Tibial nerve (tissue), 4 donors: ENCODE measurements at regions not wholly inside any gene's neighbourhood (a gene's known extent, or its start where the extent isn't known, plus 50 kb on each side); places are given as distances from the start of the nearest gene placed in this dataset.

Source experiments
- DNase-seq, 2 donors: peaks; one replicate each; pipeline ENCODE4 v3.0.0-alpha.2; 2019; ENCODE audit warnings: low spot score in 2 of 2
- H3K27ac ChIP-seq, 4 donors: fragments of 200-600 bp; sonication (generic) in 3 of 4; one replicate each; pipeline ENCODE4 v1.5.1; 2017 to 2019; ENCODE audit warnings: mild to moderate bottlenecking in 1 of 4
- H3K27me3 ChIP-seq, 2 donors: fragments of 200-600 bp; sonication (generic) in 1 of 2; one replicate each; pipeline versions ENCODE4 v1.5.1 to v1.6.0; 2017 to 2019
- H3K36me3 ChIP-seq, 3 donors: fragments of 200-600 bp; sonication (generic); one replicate each; pipeline ENCODE4 v1.5.1; 2018 to 2019
- H3K4me1 ChIP-seq, 4 donors: fragments of 200-600 bp; sonication (generic) in 3 of 4; one replicate each; pipeline ENCODE4 v1.5.1; 2017 to 2019
- H3K4me3 ChIP-seq, 4 donors: fragments of 200-600 bp; sonication (generic) in 3 of 4; one replicate each; pipeline ENCODE4 v1.5.1; 2017 to 2019; ENCODE audit warnings: mild to moderate bottlenecking in 1 of 4, moderate library complexity in 1 of 4
- H3K9me3 ChIP-seq, 4 donors: fragments of 200-600 bp; sonication (generic) in 3 of 4; one replicate each; pipeline ENCODE4 v1.5.1; 2017 to 2019
- CTCF ChIP-seq, 5 experiments: fragments of 200-600 bp in 3 of 5; fragments of 450-650 bp in 2 of 5; sonication (generic) in 3 of 5; IDR thresholded peaks; one replicate each; pipeline ENCODE4 v1.5.1; 2016 to 2019; ENCODE audit warnings: antibody characterized with exemption in 5 of 5, mild to moderate bottlenecking in 3 of 5, moderate library complexity in 2 of 5
- EP300 ChIP-seq, 2 donors: sonication (generic); formaldehyde crosslinking; IDR thresholded peaks; one replicate each; pipeline ENCODE4 v1.6.1; 2017; ENCODE audit warnings: antibody characterized with exemption in 2 of 2, mild to moderate bottlenecking in 1 of 2
- POLR2A ChIP-seq, 2 donors: fragments of 450-650 bp; IDR thresholded peaks; one replicate each; pipeline ENCODE4 v1.6.1; 2017; ENCODE audit warnings: antibody characterized with exemption in 2 of 2, mild to moderate bottlenecking in 2 of 2, moderate library complexity in 2 of 2
- WGBS, 2 donors: methylation state at CpG; one replicate each; pipeline ENCODE4 v1.1.5; 2018; 5-methylcytosine and 5-hydroxymethylcytosine counted together

GRCh38 chr13:111855191-111855590 is 211.8 kb upstream of the SOX1 start:
- H3K9me3 ChIP-seq = no peaks in the 10 kb centered on the region
- H3K27ac ChIP-seq = no peak overlapping the region
- DNase-seq = no peak
- no peak for TF ChIP-seq EP300 (IDR thresholded peaks at IDR 0.05)
- no peak for TF ChIP-seq POLR2A (IDR thresholded peaks at IDR 0.05)
- no peak for TF ChIP-seq CTCF (IDR thresholded peaks at IDR 0.05)
- WGBS, 2 donors = 90 to 91% methylated on average over 8 of the region's 8 CpGs
- H3K36me3 ChIP-seq = no peaks in the 10 kb centered on the region
- no peaks in the 10 kb centered on the region for H3K27me3 ChIP-seq
- no peak overlapping the region for H3K4me3 ChIP-seq
- no peaks in the 10 kb centered on the region for H3K4me1 ChIP-seq

- TF ChIP-seq EP300 (IDR thresholded peaks at IDR 0.05) (no peak), CTCF (IDR thresholded peaks at IDR 0.05) (no peak), POLR2A (IDR thresholded peaks at IDR 0.05) (no peak)
- no peak for DNase-seq
- Histone ChIP-seq H3K27ac (no peak overlapping the region), H3K36me3 (no peaks in the 10 kb centered on the region), H3K27me3 (no peaks in the 10 kb centered on the region), H3K4me1 (no peaks in the 10 kb centered on the region), H3K4me3 (no peak overlapping the region), H3K9me3 (no peaks in the 10 kb centered on the region)
- 80 to 86% methylated on average over 8 of the region's 8 CpGs for WGBS, 2 donors
These were observed 211.2 kb upstream of the SOX1 start for GRCh38 chr13:111855786-111856185.

- Histone ChIP-seq H3K4me1 (no peaks in the 10 kb centered on the region), H3K27me3 (no peaks in the 10 kb centered on the region), H3K27ac (no peak overlapping the region), H3K36me3 (no peaks in the 10 kb centered on the region), H3K9me3 (peaks cover 0 to 5% (median 0%) of the 10 kb centered on the region in 4 donors), H3K4me3 (no peak overlapping the region)
- no peak for DNase-seq
- WGBS, 2 donors = 81 to 97% methylated on average over 10 to 11 of the region's 11 CpGs
- no peak for TF ChIP-seq CTCF (IDR thresholded peaks at IDR 0.05)
- no peak for TF ChIP-seq EP300 (IDR thresholded peaks at IDR 0.05)
- TF ChIP-seq POLR2A (IDR thresholded peaks at IDR 0.05) = no peak
These were observed 210.4 kb upstream of the SOX1 start for GRCh38 chr13:111856571-111856970.

GRCh38 chr13:111857336-111857735 is 209.6 kb upstream of the SOX1 start:
- Histone ChIP-seq H3K27me3 (no peaks in the 10 kb centered on the region), H3K4me1 (no peaks in the 10 kb centered on the region), H3K9me3 (peaks cover 0 to 11% (median 0%) of the 10 kb centered on the region in 4 donors), H3K4me3 (no peak overlapping the region), H3K36me3 (no peaks in the 10 kb centered on the region), H3K27ac (no peak overlapping the region)
- DNase-seq = no peak
- WGBS, 2 donors = 77% methylated on average over 18 of the region's 18 CpGs
- TF ChIP-seq EP300 (IDR thresholded peaks at IDR 0.05) = no peak
- no peak for TF ChIP-seq POLR2A (IDR thresholded peaks at IDR 0.05)
- no peak for TF ChIP-seq CTCF (IDR thresholded peaks at IDR 0.05)

GRCh38 chr13:111857846-111858560 is 208.9 kb upstream of the SOX1 start:
- H3K4me1 ChIP-seq = no peaks in the 10 kb centered on the region
- DNase-seq = no peak
- TF ChIP-seq CTCF (IDR thresholded peaks at IDR 0.05) (no peak), POLR2A (IDR thresholded peaks at IDR 0.05) (no peak), EP300 (IDR thresholded peaks at IDR 0.05) (no peak)
- no peaks in the 10 kb centered on the region for H3K36me3 ChIP-seq
- peaks cover 0 to 11% (median 0%) of the 10 kb centered on the region in 4 donors for H3K9me3 ChIP-seq
- H3K27ac ChIP-seq = no peak overlapping the region
- 87 to 91% methylated on average over 32 of the region's 32 CpGs for WGBS, 2 donors
- H3K4me3 ChIP-seq = no peak overlapping the region
- H3K27me3 ChIP-seq = no peaks in the 10 kb centered on the region
